Mesenchymal stem cell (in vitro differentiated cells and primary cell): ENCODE measurements at regions not wholly inside any gene's neighbourhood (a gene's known extent, or its start where the extent isn't known, plus 50 kb on each side); places are given as distances from the start of the nearest gene placed in this dataset.

Source experiments
- DNase-seq: peaks from one replicate; pipeline ENCODE4 v3.0.0-alpha.2; 2013
- H2AFZ ChIP-seq: one replicate; pipeline ENCODE4 v1.6.1; 2013; ENCODE audit warnings: low read depth, mild to moderate bottlenecking, control low read depth, inconsistent platforms, low read length, moderate library complexity
- H2AK5ac ChIP-seq: 2 replicates; pipeline ENCODE4 v1.6.1; 2013; ENCODE audit warnings: low read length, moderate library complexity, mild to moderate bottlenecking, inconsistent platforms; ENCODE audit not compliant: severe bottlenecking
- H2BK120ac ChIP-seq: one replicate; pipeline ENCODE4 v1.6.1; 2013; ENCODE audit warnings: low read depth, mild to moderate bottlenecking, inconsistent platforms, low read length, moderate library complexity
- H2BK12ac ChIP-seq, 2 experiments: one replicate each; pipeline ENCODE4 v1.6.1; 2013; ENCODE audit warnings: inconsistent platforms in 2 of 2, low read length in 2 of 2, mild to moderate bottlenecking in 2 of 2, moderate library complexity in 2 of 2, control low read depth in 1 of 2
- H2BK15ac ChIP-seq: one replicate; pipeline ENCODE4 v1.6.1; 2013; ENCODE audit warnings: mild to moderate bottlenecking, low read depth, inconsistent platforms; ENCODE audit not compliant: poor library complexity, severe bottlenecking
- H2BK5ac ChIP-seq: 2 replicates; pipeline ENCODE4 v1.6.1; 2013; ENCODE audit warnings: low read depth, mild to moderate bottlenecking, low read length, control low read depth, inconsistent platforms; ENCODE audit not compliant: poor library complexity, severe bottlenecking
- H3K14ac ChIP-seq, 2 experiments: one replicate each; pipeline ENCODE4 v1.6.1; 2013; ENCODE audit warnings: inconsistent platforms in 2 of 2, low read length in 2 of 2, control low read depth in 1 of 2, mild to moderate bottlenecking in 1 of 2, moderate library complexity in 1 of 2
- H3K18ac ChIP-seq, 2 experiments: one replicate each; pipeline ENCODE4 v1.6.1; 2013; ENCODE audit warnings: inconsistent platforms in 2 of 2, low read length in 2 of 2, control low read depth in 1 of 2, low read depth in 1 of 2, mild to moderate bottlenecking in 1 of 2
- H3K23ac ChIP-seq, 2 experiments: one replicate each; pipeline ENCODE4 v1.6.1; 2013; ENCODE audit warnings: inconsistent platforms in 2 of 2, low read length in 2 of 2, mild to moderate bottlenecking in 2 of 2, moderate library complexity in 2 of 2, control low read depth in 1 of 2
- H3K27ac ChIP-seq: 2 replicates; pipeline ENCODE4 v1.5.1; 2013; ENCODE audit warnings: mild to moderate bottlenecking, moderate library complexity, low read length, control low read depth, inconsistent platforms; ENCODE audit not compliant: poor library complexity, severe bottlenecking
- H3K27me3 ChIP-seq, 2 experiments: 2 replicates each; pipeline versions ENCODE4 v1.6.1 to v1.7.0; 2013; ENCODE audit warnings: low read length in 2 of 2, mild to moderate bottlenecking in 2 of 2, moderate library complexity in 2 of 2, control low read depth in 1 of 2, inconsistent platforms in 1 of 2; ENCODE audit not compliant: control insufficient read depth in 1 of 2, insufficient read depth in 1 of 2
- H3K36me3 ChIP-seq, 2 experiments: 2 replicates each; pipeline versions ENCODE4 v1.6.1 to v1.7.0; 2013; ENCODE audit warnings: low read length in 2 of 2, control low read depth in 1 of 2, inconsistent platforms in 1 of 2, low read depth in 1 of 2, mild to moderate bottlenecking in 1 of 2; ENCODE audit not compliant: insufficient read depth in 2 of 2, control insufficient read depth in 1 of 2
- H3K4ac ChIP-seq, 2 experiments: one replicate each; pipeline ENCODE4 v1.6.1; 2013; ENCODE audit warnings: inconsistent platforms in 2 of 2, low read length in 2 of 2, mild to moderate bottlenecking in 2 of 2, moderate library complexity in 2 of 2, control low read depth in 1 of 2, low read depth in 1 of 2
- H3K4me1 ChIP-seq: 2 replicates; pipeline ENCODE4 v1.6.1; 2013; ENCODE audit warnings: low read depth, low read length, control low read depth; ENCODE audit not compliant: control insufficient read depth, insufficient read depth
- H3K4me2 ChIP-seq: 2 replicates; pipeline ENCODE4 v1.6.1; 2013; ENCODE audit warnings: low read length, mild to moderate bottlenecking, inconsistent platforms; ENCODE audit not compliant: poor library complexity, severe bottlenecking
- H3K4me3 ChIP-seq, 2 experiments: 2 replicates each; pipeline versions ENCODE4 v1.5.1 to v1.7.0; 2013; ENCODE audit warnings: low read length in 2 of 2, mild to moderate bottlenecking in 2 of 2, control low read depth in 1 of 2, low read depth in 1 of 2; ENCODE audit not compliant: insufficient read depth in 1 of 2
- H3K79me1 ChIP-seq: replicated peaks from 2 replicates; pipeline ENCODE4 v1.6.1; 2013; ENCODE audit warnings: mild to moderate bottlenecking, control low read depth, low read length, inconsistent platforms; ENCODE audit not compliant: poor library complexity, severe bottlenecking
- H3K9ac ChIP-seq: 2 replicates; pipeline ENCODE4 v1.7.0; 2013; ENCODE audit warnings: mild to moderate bottlenecking, low read length, moderate library complexity
- H3K9me3 ChIP-seq: 2 replicates; pipeline ENCODE4 v1.7.0; 2013; ENCODE audit warnings: mild to moderate bottlenecking, low read length; ENCODE audit not compliant: control insufficient read depth
- H4K8ac ChIP-seq: one replicate; pipeline ENCODE4 v1.6.1; 2013; ENCODE audit warnings: inconsistent platforms, mild to moderate bottlenecking, low read length, moderate library complexity
- H4K91ac ChIP-seq: one replicate; pipeline ENCODE4 v1.6.1; 2013; ENCODE audit warnings: mild to moderate bottlenecking, low read length, inconsistent platforms
- WGBS: methylation state at CpG from one replicate; pipeline ENCODE4 v1.1.7; 2013; ENCODE audit warnings: mixed read lengths; 5-methylcytosine and 5-hydroxymethylcytosine counted together

DNA sequence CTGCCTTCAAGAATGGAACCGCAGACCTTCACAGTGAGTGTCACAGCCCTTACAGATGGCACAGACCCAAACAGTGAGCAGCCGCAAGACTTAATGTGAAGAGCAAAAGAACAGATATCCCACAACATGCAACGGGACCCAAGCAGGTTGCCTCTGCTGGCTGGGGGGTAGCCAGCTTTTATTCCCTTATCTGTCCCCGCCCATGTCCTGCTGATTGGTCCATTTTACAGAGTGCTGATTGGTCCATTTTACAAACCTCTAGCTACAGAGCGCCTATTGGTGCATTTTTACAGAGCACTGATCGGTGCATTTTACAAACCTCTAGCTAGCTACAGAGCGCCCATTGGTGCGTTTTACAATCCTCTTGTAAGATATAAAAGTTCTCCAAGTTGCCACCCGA, 102.0 kb upstream of the IGF1R start:
- H3K79me1 ChIP-seq, result no peaks in the 10 kb centered on the region
- H4K8ac ChIP-seq, result no peak overlapping the region
- H3K4me1 ChIP-seq, result peaks cover 15% of the 10 kb centered on the region
- H2BK5ac ChIP-seq, result no peak overlapping the region
- H3K4me2 ChIP-seq, result no peak overlapping the region
- no peak overlapping the region for H2BK15ac ChIP-seq
- no peak for DNase-seq
- no peak overlapping the region for H3K4ac ChIP-seq
- H3K4me3 ChIP-seq, result no peak overlapping the region
- no peak overlapping the region for H2BK120ac ChIP-seq
- no peak overlapping the region for H2BK12ac ChIP-seq
- no peak overlapping the region for H3K9ac ChIP-seq
- no peaks in the 10 kb centered on the region for H3K9me3 ChIP-seq
- no peak overlapping the region for H4K91ac ChIP-seq
- no peak overlapping the region for H3K27ac ChIP-seq
- H3K36me3 ChIP-seq, result no peaks in the 10 kb centered on the region
- no peak overlapping the region for H3K23ac ChIP-seq
- H3K27me3 ChIP-seq, result peaks cover 5 to 34% of the 10 kb centered on the region in 2 experiments
- H2AFZ ChIP-seq, result no peak overlapping the region
- 97% methylated on average over 9 of the region's 9 CpGs for WGBS
- H2AK5ac ChIP-seq, result no peak overlapping the region
- H3K18ac ChIP-seq, result no peak overlapping the region
- no peak overlapping the region for H3K14ac ChIP-seq

DNA sequence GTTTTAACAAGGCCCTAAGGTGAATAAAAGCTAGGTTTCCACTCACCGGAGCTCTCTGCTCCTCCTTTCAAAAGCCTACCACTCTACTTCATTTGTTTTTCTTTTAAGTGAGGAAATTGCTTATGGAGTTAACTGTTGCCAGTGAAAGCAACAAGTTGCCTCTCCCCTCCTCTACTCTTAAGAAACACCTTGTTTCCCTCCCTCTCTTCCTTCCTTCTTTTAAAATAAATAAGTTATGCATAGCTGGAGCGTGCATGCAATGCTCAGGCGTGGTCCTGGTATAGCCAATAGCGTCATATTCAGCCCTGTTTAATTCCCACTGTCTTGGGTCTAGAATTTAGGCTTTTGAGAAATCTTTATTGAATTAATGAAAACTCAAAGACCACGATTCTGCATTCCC, 101.1 kb upstream of the IGF1R start:
- H2BK12ac ChIP-seq, result no peak overlapping the region
- peaks cover 15% of the 10 kb centered on the region for H3K4me1 ChIP-seq
- WGBS, result 14% methylated on average over 4 of the region's 5 CpGs
- peak overlapping the region in 1 of 2 experiments; percentile 2 for H3K4ac ChIP-seq
- H3K27me3 ChIP-seq, result peaks cover 8 to 37% of the 10 kb centered on the region in 2 experiments
- no peak overlapping the region for H3K4me2 ChIP-seq
- no peak overlapping the region for H2AFZ ChIP-seq
- no peak overlapping the region for H3K23ac ChIP-seq
- no peak overlapping the region for H3K18ac ChIP-seq
- H3K9ac ChIP-seq, result peak overlapping the region; percentile 2
- no peak overlapping the region for H4K91ac ChIP-seq
- H2AK5ac ChIP-seq, result no peak overlapping the region
- H2BK5ac ChIP-seq, result no peak overlapping the region
- H3K36me3 ChIP-seq, result no peaks in the 10 kb centered on the region
- no peak for DNase-seq
- H3K14ac ChIP-seq, result no peak overlapping the region
- H3K4me3 ChIP-seq, result no peak overlapping the region
- H3K27ac ChIP-seq, result no peak overlapping the region
- no peak overlapping the region for H2BK120ac ChIP-seq
- H2BK15ac ChIP-seq, result no peak overlapping the region
- no peak overlapping the region for H4K8ac ChIP-seq
- H3K9me3 ChIP-seq, result no peaks in the 10 kb centered on the region
- H3K79me1 ChIP-seq, result no peaks in the 10 kb centered on the region

DNA sequence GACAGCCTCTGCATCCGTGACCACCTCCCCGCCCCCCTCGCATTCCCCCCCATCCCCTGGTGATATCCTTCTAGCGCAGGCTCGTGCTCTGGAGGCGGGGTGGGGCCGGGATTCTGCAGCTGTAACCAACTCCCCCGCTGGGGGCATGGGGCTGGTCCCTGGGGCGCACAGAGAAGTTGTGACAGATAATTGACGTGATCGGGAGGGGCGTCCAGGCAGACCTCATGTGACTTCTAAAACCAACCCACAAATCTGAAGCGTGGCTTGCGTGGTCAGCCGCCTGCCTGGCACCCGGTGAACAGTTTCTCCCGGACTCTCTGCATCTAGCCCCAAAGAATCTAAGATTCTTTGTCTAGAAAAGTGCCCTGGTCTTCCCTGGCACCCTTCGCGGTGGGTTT, 100.6 kb upstream of the IGF1R start:
- peak overlapping the region; percentile 94 for H3K9ac ChIP-seq
- peak overlapping the region in 1 of 2 experiments; percentile 28 for H2BK12ac ChIP-seq
- no peaks in the 10 kb centered on the region for H3K79me1 ChIP-seq
- peak overlapping the region; percentile 83 for H4K8ac ChIP-seq
- peak overlapping the region; percentile 54 for H2BK120ac ChIP-seq
- peak overlapping the region in 1 of 2 experiments; percentile 2 for H3K4ac ChIP-seq
- peak overlapping the region in 1 of 2 experiments; percentile 85 for H3K4me3 ChIP-seq
- no peaks in the 10 kb centered on the region for H3K36me3 ChIP-seq
- H3K27me3 ChIP-seq, result peaks cover 9 to 37% of the 10 kb centered on the region in 2 experiments
- H2AK5ac ChIP-seq, result no peak overlapping the region
- H2BK5ac ChIP-seq, result no peak overlapping the region
- H3K14ac ChIP-seq, result no peak overlapping the region
- 1% methylated on average over 19 of the region's 19 CpGs for WGBS
- H3K18ac ChIP-seq, result peak overlapping the region; percentile 73 to 87
- peak; percentile 59 for DNase-seq
- peaks cover 15% of the 10 kb centered on the region for H3K4me1 ChIP-seq
- H3K9me3 ChIP-seq, result no peaks in the 10 kb centered on the region
- H2BK15ac ChIP-seq, result no peak overlapping the region
- no peak overlapping the region for H3K27ac ChIP-seq
- H3K4me2 ChIP-seq, result peak overlapping the region; percentile 83
- no peak overlapping the region for H3K23ac ChIP-seq
- peak overlapping the region; percentile 43 for H4K91ac ChIP-seq
- peak overlapping the region; percentile 74 for H2AFZ ChIP-seq

DNA sequence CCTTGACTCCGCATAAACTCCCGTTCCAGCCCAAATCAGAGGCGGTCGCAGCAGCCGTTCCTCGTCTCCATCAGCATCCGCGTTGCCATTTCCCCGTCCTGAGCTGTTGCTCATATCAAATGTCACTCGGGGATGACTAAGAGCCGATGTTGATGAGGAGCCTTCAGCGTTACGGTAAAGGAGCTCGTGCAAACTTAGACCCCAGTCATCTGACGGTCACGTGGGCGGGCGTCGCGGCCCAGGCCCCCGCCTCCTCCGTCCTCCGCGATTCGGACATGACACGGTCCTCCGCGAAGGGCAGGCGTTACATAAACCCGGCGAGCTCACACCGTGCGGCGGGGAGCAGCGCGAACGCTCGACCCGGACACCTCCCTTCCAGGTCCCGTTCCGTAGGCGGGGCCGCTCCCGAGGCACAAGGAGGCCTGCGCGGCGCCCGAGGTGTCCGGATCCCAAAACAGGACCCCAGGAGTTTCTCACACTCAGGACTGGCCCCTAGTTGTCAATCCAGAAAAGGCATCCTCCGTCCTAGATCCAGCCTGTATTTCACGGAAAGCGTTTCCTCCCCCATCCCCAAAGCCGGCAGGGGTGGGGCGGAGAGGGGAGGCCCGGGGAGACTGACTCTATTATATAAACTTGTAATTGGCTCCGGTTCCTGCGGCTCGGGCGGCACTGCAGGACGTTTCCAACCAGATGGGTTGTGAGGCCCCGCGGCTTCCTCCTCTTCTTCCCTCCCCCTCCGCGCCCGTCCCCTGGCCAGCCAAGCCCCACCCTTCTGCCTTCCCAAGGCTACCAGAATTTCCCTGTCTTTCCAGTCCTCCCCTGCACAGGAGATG, 100.0 kb upstream of the IGF1R start:
- H3K79me1 ChIP-seq, result no peaks in the 10 kb centered on the region
- peak overlapping the region in 1 of 2 experiments; percentile 28 for H2BK12ac ChIP-seq
- H4K91ac ChIP-seq, result peak overlapping the region; percentile 43
- H3K4me2 ChIP-seq, result peak overlapping the region; percentile 83
- peak overlapping the region; percentile 73 to 87 for H3K18ac ChIP-seq
- H3K9me3 ChIP-seq, result no peaks in the 10 kb centered on the region
- H3K27ac ChIP-seq, result no peak overlapping the region
- peak overlapping the region; percentile 0 to 29 for H3K4ac ChIP-seq
- peak overlapping the region in 1 of 2 experiments; percentile 16 for H3K14ac ChIP-seq
- DNase-seq, result peak; percentile 76
- H4K8ac ChIP-seq, result peak overlapping the region; percentile 83
- H3K9ac ChIP-seq, result peak overlapping the region; percentile 94
- peak overlapping the region; percentile 74 for H2AFZ ChIP-seq
- peaks cover 9 to 37% of the 10 kb centered on the region in 2 experiments for H3K27me3 ChIP-seq
- H2BK5ac ChIP-seq, result no peak overlapping the region
- no peaks in the 10 kb centered on the region for H3K36me3 ChIP-seq
- WGBS, result under 1% methylated on average over 61 of the region's 65 CpGs
- no peak overlapping the region for H2BK15ac ChIP-seq
- H2AK5ac ChIP-seq, result no peak overlapping the region
- peaks cover 15% of the 10 kb centered on the region for H3K4me1 ChIP-seq
- peak overlapping the region in 1 of 2 experiments; percentile 47 for H3K23ac ChIP-seq
- peak overlapping the region; percentile 54 for H2BK120ac ChIP-seq
- H3K4me3 ChIP-seq, result peak overlapping the region; percentile 50 to 85
